Skin epidermis (tissue), 12 donors: ENCODE measurements at regions not wholly inside any gene's neighbourhood (a gene's known extent, or its start where the extent isn't known, plus 50 kb on each side); places are given as distances from the start of the nearest gene placed in this dataset.

Experiments
- H3K27ac ChIP-seq, 21 experiments: fragments of 200-600 bp; sonication (generic) in 11 of 21; one replicate each; pipeline ENCODE4 v1.5.0; 2020; ENCODE audit warnings: mild to moderate bottlenecking in 3 of 21, inconsistent platforms in 2 of 21, moderate library complexity in 2 of 21
- H3K4me3 ChIP-seq, 7 experiments: fragments of 200-600 bp; sonication (generic) in 2 of 7; one replicate each; pipeline ENCODE4 v1.5.0; 2020; ENCODE audit warnings: inconsistent platforms in 2 of 7, mild to moderate bottlenecking in 2 of 7, moderate library complexity in 1 of 7

- Histone ChIP-seq H3K4me3 (no peak overlapping the region), H3K27ac (no peak overlapping the region)
Measured at GRCh38 chr5:125510651-125511050, 764.2 kb upstream of the ZNF608 start.

GRCh38 chr5:125517973-125518550 lies 771.6 kb upstream of the ZNF608 start:
- H3K27ac ChIP-seq, result no peak overlapping the region
- H3K4me3 ChIP-seq, result no peak overlapping the region

GRCh38 chr5:125521289-125521688 lies 774.9 kb upstream of the ZNF608 start:
- no peak overlapping the region for H3K27ac ChIP-seq
- H3K4me3 ChIP-seq, result no peak overlapping the region

GRCh38 chr5:125525356-125525755 lies 778.9 kb upstream of the ZNF608 start:
- Histone ChIP-seq H3K27ac (no peak overlapping the region), H3K4me3 (no peak overlapping the region)

GRCh38 chr5:125526966-125527365 lies 780.5 kb upstream of the ZNF608 start:
- H3K4me3 ChIP-seq, result no peak overlapping the region
- no peak overlapping the region for H3K27ac ChIP-seq

GRCh38 chr5:125528881-125529280 lies 782.4 kb upstream of the ZNF608 start:
- H3K27ac ChIP-seq, result no peak overlapping the region
- no peak overlapping the region for H3K4me3 ChIP-seq

GRCh38 chr5:125530833-125531615 lies 784.6 kb upstream of the ZNF608 start:
- Histone ChIP-seq H3K4me3 (no peak overlapping the region), H3K27ac (no peak overlapping the region)

GRCh38 chr5:125536095-125536494 lies 789.7 kb upstream of the ZNF608 start:
- H3K27ac ChIP-seq, result peak overlapping the region in 1 of 21 experiments; percentile 30
- no peak overlapping the region for H3K4me3 ChIP-seq

- Histone ChIP-seq H3K27ac (no peak overlapping the region), H3K4me3 (no peak overlapping the region)
Measured at GRCh38 chr5:125536582-125536981, 790.1 kb upstream of the ZNF608 start.

- no peak overlapping the region for H3K4me3 ChIP-seq
- H3K27ac ChIP-seq, result no peak overlapping the region
Measured at GRCh38 chr5:125537661-125538060, 791.2 kb upstream of the ZNF608 start.

GRCh38 chr5:125538469-125538868 lies 792.0 kb upstream of the ZNF608 start:
- Histone ChIP-seq H3K4me3 (no peak overlapping the region), H3K27ac (no peak overlapping the region)

GRCh38 chr5:125541085-125541484 lies 794.6 kb upstream of the ZNF608 start:
- Histone ChIP-seq H3K27ac (no peak overlapping the region), H3K4me3 (no peak overlapping the region)

- Histone ChIP-seq H3K27ac (peak overlapping the region in 1 of 21 experiments; percentile 29), H3K4me3 (no peak overlapping the region)
Measured at GRCh38 chr5:125549322-125549911, 803.0 kb upstream of the ZNF608 start.

- Histone ChIP-seq H3K4me3 (no peak overlapping the region), H3K27ac (no peak overlapping the region)
Measured at GRCh38 chr5:125550274-125550673, 803.8 kb upstream of the ZNF608 start.

- Histone ChIP-seq H3K27ac (no peak overlapping the region), H3K4me3 (no peak overlapping the region)
Measured at GRCh38 chr5:125551246-125551645, 804.8 kb upstream of the ZNF608 start.

- H3K27ac ChIP-seq, result no peak overlapping the region
- no peak overlapping the region for H3K4me3 ChIP-seq
Measured at GRCh38 chr5:125551797-125552196, 805.4 kb upstream of the ZNF608 start.

- no peak overlapping the region for H3K4me3 ChIP-seq
- no peak overlapping the region for H3K27ac ChIP-seq
Measured at GRCh38 chr5:125552486-125552885, 806.0 kb upstream of the ZNF608 start.

- no peak overlapping the region for H3K27ac ChIP-seq
- no peak overlapping the region for H3K4me3 ChIP-seq
Measured at GRCh38 chr5:125554355-125554754, 807.9 kb upstream of the ZNF608 start.

GRCh38 chr5:125555591-125555990 lies 809.2 kb upstream of the ZNF608 start:
- Histone ChIP-seq H3K27ac (no peak overlapping the region), H3K4me3 (no peak overlapping the region)

GRCh38 chr5:125558016-125558415 lies 811.6 kb upstream of the ZNF608 start:
- Histone ChIP-seq H3K27ac (no peak overlapping the region), H3K4me3 (no peak overlapping the region)

GRCh38 chr5:125558466-125558865 lies 812.0 kb upstream of the ZNF608 start:
- Histone ChIP-seq H3K27ac (no peak overlapping the region), H3K4me3 (no peak overlapping the region)
